HCT116 (cell line): ENCODE measurements at regions not wholly inside any gene's neighbourhood (a gene's known extent, or its start where the extent isn't known, plus 50 kb on each side); places are given as distances from the start of the nearest gene placed in this dataset.

ENCODE experiments used
- CTCF ChIP-seq, 3 experiments: fragments of 200-600 bp in 1 of 3; sonication (generic) in 1 of 3; IDR thresholded peaks in 2 of 3; conservative IDR thresholded peaks in 1 of 3; 2 replicates each; pipeline ENCODE4 v1.5.1; 2012 to 2017; ENCODE audit warnings: low read depth in 2 of 3, low read length in 2 of 3, antibody characterized with exemption in 1 of 3, borderline replicate concordance in 1 of 3, control low read depth in 1 of 3, mild to moderate bottlenecking in 1 of 3, mixed read lengths in 1 of 3, mixed run types in 1 of 3, moderate library complexity in 1 of 3; ENCODE audit not compliant: insufficient read depth in 1 of 3
- EGR1 ChIP-seq: IDR thresholded peaks from 2 replicates; pipeline ENCODE4 v1.6.1; 2012; ENCODE audit warnings: low read depth
- ELF1 ChIP-seq: IDR thresholded peaks from 2 replicates; pipeline ENCODE4 v1.6.1; 2012; ENCODE audit warnings: low read depth, borderline replicate concordance
- EZH2 ChIP-seq: fragments of 200-600 bp; sonication (generic); IDR thresholded peaks from 2 replicates; pipeline ENCODE4 v1.6.1; 2017; ENCODE audit warnings: antibody characterized with exemption, mixed run types
- POLR2A ChIP-seq: IDR thresholded peaks from 2 replicates; pipeline ENCODE4 v1.7.0; 2011; ENCODE audit warnings: borderline replicate concordance; ENCODE audit not compliant: insufficient read depth, insufficient read length; ENCODE audit errors: extremely low read depth
- POLR2AphosphoS5 ChIP-seq: IDR thresholded peaks from 2 replicates; pipeline ENCODE4 v1.6.1; 2011; ENCODE audit warnings: mild to moderate bottlenecking, low read depth, low read length, moderate library complexity
- REST ChIP-seq: IDR thresholded peaks from 2 replicates; pipeline ENCODE4 v1.6.1; 2012; ENCODE audit warnings: low read depth
- ZNF274 ChIP-seq: fragments of 200-500 bp; sonication (Bioruptor generic); IDR thresholded peaks from 2 replicates; pipeline ENCODE4 v1.6.1; 2014; ENCODE audit warnings: mild to moderate bottlenecking, low read depth, low read length, inconsistent platforms

GRCh38 chr20:47888351-47888750 lies 103.1 kb upstream of the SULF2 start:
- TF ChIP-seq POLR2A (no peak), EZH2 (no peak), CTCF (IDR thresholded peaks at IDR 0.05 in 2 of 3, conservative IDR thresholded peaks at IDR 0.05 in 1 of 3; ENCODE audit: borderline replicate concordance in 1 of 3, insufficient read depth in 1 of 3, low read depth in 2 of 3, low read length in 2 of 3) (no peak), ZNF274 (no peak), ELF1 (no peak), REST (no peak), EGR1 (no peak), POLR2AphosphoS5 (no peak)
